NCI-H1092 (cell line): ENCODE measurements at regions not wholly inside any gene's neighbourhood (a gene's known extent, or its start where the extent isn't known, plus 50 kb on each side); places are given as distances from the start of the nearest gene placed in this dataset.
"Not testable (repeated sequence)": the region's sequence is repeated elsewhere in the genome, so short reads cannot be mapped to it uniquely, and the experiment has no call there.

Experiments used
- DNase-seq: peaks from one replicate; lab custom pipeline; 2025; lab: John Stamatoyannopoulos, UW

DNA sequence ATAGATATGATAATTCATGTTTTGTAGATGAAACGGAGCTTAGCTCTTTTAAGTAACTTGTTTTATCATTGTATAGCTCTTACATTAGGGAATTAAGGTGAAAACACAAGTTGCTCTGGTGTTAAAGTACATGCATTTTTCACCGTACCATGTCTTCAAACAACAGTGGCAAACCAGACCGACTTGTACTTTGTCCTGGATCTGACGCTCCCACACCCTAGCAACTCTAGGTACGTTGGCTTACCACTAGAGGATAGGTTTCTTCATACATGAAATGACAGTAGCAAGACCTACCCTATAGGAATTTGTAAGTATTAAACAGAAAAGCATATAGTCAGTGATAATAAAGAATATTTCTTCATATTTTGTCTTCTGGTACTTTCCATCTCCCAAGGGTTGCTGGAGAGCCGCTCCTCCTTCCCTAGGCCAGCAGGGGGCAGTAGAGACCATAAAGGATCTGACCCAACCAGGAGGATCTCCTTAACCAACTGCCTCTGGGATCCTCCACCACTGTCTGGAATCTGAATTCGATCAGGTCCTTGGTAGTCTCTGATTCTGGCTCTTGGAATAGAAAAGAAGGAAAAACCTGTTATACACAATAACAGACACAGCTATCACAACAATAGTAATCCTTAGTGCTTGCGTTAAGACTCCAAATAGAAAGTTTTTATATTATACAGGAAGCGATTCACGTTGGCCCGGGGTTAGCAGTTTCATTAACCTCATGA is 136.7 kb downstream of the CAVIN4 start:
- peak; percentile 56 for DNase-seq

DNA sequence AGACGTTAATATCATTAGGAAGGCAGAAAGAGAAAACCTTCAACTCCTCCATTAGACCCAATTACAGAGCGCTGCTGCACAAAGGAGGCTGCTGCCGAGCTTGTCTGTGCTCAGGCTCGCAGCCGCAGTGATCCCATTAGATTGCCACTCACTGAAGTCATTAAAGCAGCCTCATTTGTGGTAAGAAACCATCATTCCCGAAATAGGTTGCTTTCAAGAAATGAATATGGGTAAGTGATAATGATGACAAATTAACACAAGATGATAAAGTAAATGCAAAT is 137.2 kb downstream of the CAVIN4 start:
- DNase-seq: no peak

DNA sequence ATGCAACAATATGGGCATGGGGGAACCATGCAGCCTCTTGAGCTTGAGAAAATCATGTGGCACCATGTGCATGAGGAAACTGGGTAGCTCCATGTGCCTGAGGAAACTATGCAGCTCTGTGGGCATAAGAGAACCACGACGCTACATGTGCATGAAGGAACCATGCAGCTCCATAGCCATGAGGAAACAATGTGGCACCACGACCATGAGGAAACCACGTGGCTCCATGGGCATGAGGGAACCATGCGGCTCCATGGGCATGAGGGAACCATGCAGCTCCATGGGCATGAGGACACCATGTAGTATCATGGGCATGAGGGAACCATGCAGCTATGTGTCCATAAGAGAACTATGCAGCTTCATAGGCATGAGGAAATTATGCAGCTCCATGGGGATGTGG is 140.8 kb downstream of the CAVIN4 start:
- DNase-seq: no peak

DNA sequence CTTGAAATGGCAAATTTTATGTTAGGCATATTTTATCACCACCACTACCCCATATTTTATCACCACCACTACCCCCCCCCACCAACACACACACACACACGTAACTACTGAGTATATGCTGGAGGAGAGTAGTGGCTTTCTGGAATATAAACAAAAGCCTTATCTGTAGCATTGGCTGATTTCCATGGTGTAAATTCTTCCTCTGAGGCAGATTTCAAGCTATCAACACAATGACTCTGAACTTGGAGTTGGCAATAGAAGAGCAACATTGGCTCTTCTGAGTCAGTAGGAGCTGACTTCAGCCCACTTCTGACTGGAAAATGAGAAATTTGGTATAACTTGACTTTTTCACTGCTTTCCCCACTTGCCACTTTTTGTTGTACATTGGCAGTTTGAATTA is 143.0 kb downstream of the CAVIN4 start:
- DNase-seq: no peak

DNA sequence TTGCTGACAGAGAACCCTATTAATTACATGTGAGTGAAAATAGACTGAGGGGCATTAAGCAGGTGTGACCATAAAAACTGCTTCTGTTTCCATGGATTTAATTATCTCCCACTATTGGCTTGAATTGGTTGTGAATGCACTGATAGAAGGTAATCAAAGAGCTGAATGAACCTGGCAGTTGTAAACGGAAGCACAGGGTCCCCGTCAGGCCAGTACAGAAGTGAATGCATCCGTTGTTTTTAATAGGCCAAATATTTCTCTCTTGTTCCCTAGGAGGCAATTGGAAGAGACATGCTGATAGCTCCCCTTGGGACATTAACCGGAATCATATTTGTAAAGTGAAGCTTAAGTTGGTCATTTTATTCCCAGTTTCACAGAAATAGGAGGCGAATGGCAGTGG is 147.0 kb downstream of the CAVIN4 start:
- peak; percentile 38 for DNase-seq

DNA sequence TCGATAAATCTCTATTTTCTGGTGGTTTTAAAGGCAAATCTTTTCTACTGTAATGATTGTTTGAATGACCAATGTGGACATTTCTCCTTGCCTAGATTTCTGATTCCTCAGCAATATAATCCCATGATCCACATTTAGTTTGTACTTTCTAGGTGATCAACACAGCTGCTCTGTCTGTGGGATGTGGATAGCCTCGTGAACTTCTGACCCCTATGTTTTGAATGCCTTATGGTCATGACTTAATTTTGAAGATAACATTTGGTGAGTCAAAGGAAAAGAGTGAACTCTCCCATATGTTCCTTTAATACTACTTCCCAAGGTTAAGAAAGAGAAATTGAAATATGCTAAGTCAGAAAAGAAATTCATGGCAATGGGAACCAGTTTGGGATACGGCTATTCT is 147.5 kb downstream of the CAVIN4 start:
- DNase-seq: no peak

DNA sequence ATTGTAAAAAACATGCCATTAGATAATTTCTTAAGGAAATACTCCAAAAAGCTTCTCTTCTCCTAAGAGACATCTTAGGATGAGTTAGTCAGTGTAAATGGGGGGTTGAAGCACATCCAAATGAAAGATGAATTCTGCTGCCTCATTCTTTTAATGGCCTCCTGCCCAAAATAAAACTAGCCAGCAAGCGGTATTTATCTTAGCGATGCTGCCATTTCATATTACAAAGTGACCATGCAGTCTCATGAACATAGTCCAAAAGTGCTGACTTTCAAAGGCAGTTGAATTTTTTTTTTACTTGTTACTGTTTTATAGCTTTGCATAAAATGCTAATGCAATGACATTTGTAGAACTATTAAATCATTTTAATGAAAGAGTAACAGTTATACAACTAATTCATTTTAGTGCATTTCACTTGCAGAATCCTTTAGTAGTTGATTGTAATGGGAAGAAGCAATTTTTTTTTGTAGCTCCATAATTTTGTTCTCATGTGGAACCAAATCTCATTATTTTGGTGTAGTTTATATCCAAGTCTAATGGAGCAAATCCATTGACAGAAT is 151.5 kb downstream of the CAVIN4 start:
- DNase-seq: no peak

DNA sequence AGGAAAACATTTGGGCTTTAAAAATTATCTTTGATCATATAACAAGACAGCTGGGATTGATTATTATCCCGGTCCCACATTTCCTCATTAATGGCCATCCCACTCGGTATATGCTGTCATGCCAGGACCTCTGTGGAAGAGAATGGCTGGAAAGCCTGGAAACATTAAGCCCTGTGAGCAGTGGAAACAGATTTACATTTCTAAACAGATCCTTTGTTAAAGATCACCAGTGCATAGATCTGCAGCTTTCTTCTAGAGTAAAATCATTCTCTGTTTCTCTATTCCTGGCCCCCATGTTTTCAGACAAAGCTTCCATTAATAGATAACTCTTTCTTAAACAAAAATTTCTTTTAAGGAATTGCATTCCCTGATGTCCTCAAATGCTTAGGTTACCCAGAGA is 152.2 kb downstream of the CAVIN4 start:
- no peak for DNase-seq

DNA sequence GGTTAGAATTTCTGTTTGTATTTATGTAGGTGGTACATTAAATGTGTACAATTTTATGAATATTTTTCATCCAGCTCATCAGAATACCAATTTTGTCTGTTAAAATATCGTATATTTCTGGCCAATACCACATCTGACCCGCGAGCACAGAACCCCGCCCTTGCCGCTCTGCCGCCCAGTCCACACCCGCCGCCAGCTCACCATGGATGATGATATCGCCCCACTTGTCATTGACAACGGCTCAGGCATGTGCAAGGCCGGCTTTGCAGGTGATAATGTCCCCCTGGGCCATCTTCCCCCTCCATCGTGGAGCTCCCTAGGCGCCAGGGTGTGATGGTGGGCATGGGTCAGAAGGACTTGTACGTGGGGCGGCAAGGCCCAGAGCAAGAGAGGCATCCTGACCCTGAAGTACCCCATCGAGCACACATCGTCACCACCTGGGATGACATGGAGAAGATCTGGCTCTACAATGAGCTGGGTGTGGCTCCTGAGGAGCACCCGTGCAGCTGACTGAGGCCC is 153.2 kb downstream of the CAVIN4 start:
- DNase-seq: no peak

DNA sequence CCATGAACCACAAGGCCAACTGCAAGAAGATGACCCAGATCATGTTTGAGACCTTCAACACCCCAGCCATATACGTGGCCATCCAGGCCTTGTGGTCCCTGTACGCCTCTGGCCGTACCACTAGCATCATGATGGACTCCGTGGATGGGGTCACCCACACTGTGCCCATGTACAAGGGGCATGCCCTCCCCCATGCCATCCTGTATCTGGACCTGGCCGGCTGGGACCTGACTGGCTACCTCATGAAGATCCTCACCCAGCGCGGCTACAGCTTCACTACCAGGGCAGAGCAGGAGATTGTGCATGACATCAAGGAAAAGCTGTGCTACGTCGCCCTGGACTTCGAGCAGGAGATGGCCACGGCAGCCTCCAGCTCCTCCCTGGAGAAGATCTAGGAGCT is 153.7 kb downstream of the CAVIN4 start:
- no peak for DNase-seq

DNA sequence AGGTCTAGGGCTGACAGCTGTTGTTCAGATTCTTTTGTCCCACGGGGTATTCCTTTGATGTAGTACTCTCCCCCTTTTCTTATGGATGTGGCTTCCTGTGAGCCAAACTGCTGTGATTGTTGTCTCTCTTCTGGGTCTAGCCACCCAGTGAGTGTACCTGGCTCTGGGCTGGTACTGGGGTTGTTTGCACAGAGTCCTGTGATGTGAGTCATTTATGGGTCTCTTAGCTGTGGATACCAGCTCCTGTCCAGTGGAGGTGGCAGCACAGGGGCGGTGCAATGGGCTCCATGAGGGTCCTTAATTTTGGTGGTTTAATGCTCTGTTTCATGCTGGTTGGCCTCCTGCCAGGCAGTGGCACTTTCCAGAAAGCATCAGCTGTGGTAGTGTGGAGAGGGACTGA is 161.3 kb downstream of the CAVIN4 start:
- no peak for DNase-seq

DNA sequence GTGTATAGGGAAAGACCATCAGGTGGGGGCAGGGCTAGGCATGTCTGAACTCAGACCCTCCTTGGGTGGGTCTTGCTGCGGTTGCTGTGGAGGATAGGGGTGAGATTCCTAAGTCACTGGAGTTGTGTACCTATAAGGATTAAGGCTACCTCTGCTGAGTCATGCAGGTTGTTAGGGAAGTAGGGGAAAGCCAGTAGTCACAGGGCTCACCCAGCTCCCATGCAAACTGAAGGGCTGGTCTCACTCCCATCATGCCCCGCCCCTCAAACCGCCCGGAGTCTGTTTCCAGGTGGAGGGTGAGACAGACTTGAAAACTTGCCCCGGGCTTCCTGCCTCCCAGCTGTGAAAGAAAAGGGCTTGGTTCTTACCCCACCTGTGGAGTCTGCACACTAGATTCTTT is 161.8 kb downstream of the CAVIN4 start:
- DNase-seq: no peak

DNA sequence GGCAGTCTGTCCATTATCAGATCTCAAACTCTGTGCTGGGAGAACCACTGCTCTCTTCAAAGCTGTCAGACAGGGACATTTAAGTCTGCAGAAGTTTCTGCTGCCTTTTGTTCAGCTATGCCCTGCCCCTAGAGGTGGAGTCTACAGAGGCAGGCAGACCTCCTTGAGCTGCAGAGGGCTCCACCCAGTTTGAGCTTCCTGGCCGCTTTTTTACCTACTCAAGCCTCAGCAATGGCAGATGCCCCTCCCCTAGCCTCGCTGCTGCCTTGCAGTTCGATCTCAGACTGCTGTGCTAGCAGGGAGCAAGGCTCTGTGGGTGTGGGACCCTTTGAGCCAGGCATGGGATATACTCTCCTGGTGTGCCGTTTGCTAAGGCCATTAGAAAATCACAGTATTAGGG is 171.1 kb downstream of the CAVIN4 start:
- DNase-seq: not testable (repeated sequence)

DNA sequence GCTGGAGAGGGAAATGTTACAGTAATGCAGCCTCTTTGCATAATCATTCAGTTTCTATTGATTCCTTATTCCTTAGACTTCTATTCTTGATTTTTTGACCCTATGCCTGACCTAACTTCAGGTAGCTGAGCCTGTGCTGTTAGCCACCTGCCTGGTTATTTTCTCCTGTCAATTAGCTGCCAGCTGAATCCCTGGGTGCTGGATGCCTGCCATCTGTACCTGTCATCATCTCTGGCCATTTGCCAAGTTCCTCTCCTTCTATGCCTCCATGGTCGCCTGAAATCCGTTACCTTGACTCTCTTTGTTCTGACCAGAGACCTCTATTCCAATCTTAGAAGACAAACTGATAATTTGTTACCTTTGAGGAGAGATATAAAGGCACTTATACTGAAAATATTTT is 178.3 kb downstream of the CAVIN4 start:
- DNase-seq: peak; percentile 81

DNA sequence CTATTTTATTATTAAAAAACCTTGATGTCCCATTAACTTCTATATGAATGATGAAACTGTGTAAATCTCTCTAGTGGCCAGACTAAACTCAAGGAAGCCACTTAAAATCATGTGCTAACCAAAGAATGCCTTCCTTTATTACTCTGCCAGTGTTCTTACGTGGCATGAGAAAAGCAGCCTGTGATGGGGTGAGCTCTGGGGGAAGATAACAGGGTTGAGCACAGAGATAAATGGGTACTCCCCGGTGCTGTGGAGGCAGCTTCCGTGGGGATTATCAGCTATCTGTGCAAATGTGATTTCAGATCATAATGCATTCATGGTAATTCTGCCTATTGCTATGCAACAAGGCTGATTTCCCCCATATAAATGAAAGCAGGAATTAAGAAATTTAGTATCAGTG is 181.3 kb downstream of the CAVIN4 start:
- no peak for DNase-seq

DNA sequence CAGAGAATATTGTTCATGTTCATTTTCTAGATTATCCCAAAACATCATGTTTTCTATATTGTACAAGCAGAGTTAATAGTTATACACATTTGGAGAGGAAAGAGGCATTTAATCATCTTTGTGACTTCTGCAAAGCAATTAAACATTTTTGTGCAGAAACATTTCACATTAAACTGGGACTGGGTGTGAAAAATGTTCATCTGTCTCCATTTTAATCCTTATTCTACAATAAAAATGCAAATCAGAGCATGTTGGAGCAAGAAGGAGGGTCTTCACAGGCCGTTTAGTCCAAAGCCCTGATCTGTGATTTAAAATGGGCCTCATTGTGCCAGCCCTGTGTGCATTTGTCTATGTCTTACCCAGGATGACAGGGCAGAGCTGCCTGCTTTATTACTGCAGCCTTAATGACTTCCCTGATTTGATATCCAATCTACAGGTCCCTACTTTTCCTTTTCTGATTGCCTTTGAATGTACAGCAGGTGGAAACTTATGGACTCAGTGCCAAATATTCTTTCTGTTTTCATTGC is 183.5 kb downstream of the CAVIN4 start:
- DNase-seq: no peak

DNA sequence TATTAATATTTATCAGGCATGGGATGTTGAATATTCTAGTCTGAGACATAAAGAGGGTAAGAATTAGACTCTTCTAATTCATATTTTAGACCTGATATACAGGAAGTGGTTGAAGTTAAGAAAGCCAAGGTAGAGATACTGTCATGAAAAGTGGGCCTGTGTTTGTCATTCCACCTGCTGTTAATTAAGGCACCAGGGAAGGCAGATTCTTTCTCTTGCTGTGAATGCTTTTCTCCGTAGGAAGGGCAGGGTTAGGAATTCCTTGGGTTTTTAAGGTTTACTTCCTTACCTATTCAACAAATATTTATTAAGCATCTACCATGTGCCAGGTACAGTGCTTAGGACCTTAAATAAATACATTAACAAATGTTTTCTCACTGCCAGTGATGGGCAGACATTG is 196.4 kb downstream of the CAVIN4 start:
- no peak for DNase-seq

DNA sequence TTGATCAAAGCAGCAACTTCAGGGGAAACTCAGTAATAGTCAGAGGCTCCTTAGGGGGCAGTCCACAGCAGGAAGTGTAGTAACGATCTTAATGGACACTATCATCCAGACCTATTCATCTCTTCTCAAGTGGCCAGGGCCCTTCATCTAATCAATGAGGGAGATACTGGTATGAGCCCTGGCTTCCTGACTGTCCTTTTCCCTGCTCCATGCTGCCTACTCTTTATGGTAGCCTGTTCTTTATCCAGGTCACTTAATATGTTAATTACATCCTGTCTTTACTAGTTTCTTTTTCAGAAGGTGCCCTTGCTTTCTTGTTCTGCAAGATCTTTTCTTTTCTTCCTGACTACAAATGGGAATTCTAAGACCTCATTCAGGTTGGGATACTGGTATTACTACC is 197.1 kb downstream of the CAVIN4 start:
- no peak for DNase-seq

DNA sequence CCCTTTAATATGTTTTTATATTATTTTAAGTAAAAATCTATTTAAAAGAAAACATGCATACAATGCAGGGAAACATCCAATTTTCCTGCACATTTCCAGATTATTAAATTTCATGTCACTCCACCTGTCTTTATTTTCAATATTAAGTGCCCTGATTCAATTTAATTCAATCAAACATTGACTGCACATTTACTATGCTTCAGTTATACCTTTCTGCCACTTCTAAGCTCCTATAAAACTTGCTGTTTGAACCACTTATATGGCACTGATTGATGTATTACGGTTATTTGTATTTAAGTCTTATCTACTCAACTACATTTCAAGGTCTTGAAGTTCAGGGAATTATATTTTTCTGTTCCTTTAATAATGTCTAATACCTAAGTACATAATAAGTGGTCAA is 198.0 kb downstream of the CAVIN4 start:
- DNase-seq: no peak

DNA sequence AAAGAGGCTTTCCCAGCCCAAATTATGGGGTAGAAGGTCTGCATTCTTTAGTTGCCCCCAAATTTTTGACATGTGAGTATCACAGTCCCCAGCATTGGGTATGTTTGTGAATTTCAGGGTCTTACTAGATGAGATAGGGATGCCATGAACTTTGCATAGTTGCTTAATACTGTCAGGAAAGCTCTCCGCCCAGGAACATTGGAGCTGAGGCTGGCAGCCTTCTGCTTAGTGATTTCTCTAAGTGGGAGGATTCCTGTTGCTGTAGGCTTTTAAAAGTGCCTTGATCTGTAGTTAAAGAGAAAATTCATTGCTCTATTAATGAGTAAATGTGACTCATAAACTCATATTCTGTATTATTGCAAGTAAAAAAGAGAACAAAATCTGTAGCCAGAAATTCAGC is 206.9 kb downstream of the CAVIN4 start:
- DNase-seq: no peak

DNA sequence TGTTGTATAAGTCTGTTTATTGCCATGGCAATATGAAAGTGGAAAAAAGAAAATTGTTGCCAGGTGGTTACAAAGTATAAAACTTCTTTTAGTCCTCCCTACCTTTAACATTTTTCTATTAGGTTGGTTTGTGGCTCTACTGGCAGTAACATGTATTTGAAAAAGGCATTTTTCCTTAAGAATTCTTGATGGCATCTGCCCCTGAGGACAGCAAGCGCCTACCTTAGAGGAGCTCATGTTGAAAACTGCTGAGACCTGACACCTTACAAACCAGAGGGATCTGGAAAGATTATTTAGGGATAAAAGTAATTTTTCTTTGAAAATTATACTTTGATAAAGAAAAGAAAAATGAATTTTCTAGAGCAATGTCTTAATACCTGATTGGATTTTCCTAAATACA is 208.1 kb downstream of the CAVIN4 start:
- DNase-seq: no peak

DNA sequence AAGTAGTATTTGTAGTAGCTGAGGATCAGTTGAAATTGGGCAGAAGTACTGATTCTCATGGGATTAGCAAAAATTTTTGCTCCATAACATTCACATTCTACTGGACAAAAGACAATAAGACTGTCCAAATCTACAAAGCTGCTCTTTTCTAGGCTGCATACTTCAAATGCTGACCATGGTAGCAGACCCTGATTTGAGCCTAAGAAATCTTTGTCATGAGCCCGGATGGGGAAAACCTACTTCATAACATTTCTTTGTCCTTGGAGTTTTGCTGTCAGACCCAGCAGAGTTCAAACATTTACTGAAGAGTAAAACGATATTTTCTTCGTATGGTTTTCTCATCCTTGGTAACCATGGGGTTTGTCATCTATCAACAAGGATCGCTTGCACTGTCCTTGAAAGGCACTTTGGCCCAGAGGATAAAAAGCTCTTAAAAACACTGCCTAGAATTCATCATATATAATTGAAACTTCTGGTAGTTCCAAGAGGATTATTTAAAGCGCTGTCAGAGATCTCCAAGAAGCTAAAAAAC is 216.9 kb downstream of the CAVIN4 start:
- no peak for DNase-seq

DNA sequence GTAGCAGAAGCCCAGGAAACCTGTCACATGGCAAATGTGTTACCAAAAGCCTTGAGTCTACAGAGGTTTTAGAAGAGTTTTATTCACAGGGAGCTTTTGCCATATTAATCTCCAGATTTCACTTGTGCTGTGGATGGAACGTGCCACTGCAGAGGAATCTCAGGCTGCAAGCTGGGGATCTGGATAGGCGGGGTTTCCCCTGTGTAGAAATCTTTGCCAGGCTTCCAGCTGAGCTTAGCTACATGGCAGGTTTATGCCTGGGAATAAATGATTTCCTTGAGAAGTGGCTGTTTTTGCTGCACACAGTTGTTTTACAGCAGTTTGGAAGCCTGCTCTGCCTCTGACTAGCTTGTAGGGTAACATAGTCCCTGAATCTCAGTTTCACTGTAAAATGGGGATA is 224.6 kb upstream of the PLPPR1 start:
- no peak for DNase-seq

DNA sequence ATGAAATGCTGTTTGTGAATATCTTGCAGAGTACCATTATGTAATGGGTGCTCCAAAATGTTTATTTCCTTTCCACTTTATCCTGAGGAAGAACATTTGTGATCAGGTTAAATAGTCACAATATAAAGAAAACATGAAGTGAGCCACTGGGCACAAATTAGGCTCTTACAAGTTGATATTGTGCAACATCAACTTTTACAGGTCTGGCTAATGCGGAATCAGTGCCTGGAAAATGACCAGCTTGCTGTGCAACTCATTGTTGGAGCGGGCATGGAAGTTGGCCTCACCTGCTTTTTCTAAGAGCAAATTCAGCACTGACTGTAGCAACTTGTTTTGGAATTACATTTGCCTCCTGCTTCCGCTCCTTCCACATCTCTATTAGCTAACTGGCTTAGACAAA is 216.9 kb upstream of the PLPPR1 start:
- DNase-seq: no peak
